ENCODE measurements at regions not wholly inside any gene's neighbourhood (a gene's known extent, or its start where the extent isn't known, plus 50 kb on each side); places are given as distances from the start of the nearest gene placed in this dataset.
A peak's percentile ranks its signal among the peaks of the same experiment; 100 is the strongest.
"Not testable (repeated sequence)": the region's sequence is repeated elsewhere in the genome, so short reads cannot be mapped to it uniquely, and the experiment has no call there.

- no peak for DNase-seq
Measured at GRCh38 chrX:25858273-25858880, 279.8 kb upstream of the MAGEB18 start.

- DNase-seq: no peak
Measured at GRCh38 chrX:25860322-25860721, 277.8 kb upstream of the MAGEB18 start.

- DNase-seq: no peak
Measured at GRCh38 chrX:25869761-25870160, 268.4 kb upstream of the MAGEB18 start.

GRCh38 chrX:25872786-25873185, 265.4 kb upstream of the MAGEB18 start:
- DNase-seq: no peak

GRCh38 chrX:25873196-25873595, 264.9 kb upstream of the MAGEB18 start:
- peak; percentile 14 for DNase-seq

- DNase-seq: no peak
Measured at GRCh38 chrX:25878806-25879205, 259.3 kb upstream of the MAGEB18 start.

- not testable (repeated sequence) for DNase-seq
Measured at GRCh38 chrX:25882503-25882902, 255.6 kb upstream of the MAGEB18 start.

- no peak for DNase-seq
Measured at GRCh38 chrX:25897758-25898157, 240.4 kb upstream of the MAGEB18 start.

GRCh38 chrX:25905728-25906127, 232.4 kb upstream of the MAGEB18 start:
- not testable (repeated sequence) for DNase-seq

- no peak for DNase-seq
Measured at GRCh38 chrX:25925946-25926345, 212.2 kb upstream of the MAGEB18 start.

- no peak for DNase-seq
Measured at GRCh38 chrX:25928316-25928715, 209.8 kb upstream of the MAGEB18 start.

- DNase-seq: no peak
Measured at GRCh38 chrX:25941087-25941486, 197.1 kb upstream of the MAGEB18 start.

GRCh38 chrX:25941559-25942250, 196.4 kb upstream of the MAGEB18 start:
- no peak for DNase-seq

- no peak for DNase-seq
Measured at GRCh38 chrX:25968920-25969319, 169.2 kb upstream of the MAGEB18 start.

- no peak for DNase-seq
Measured at GRCh38 chrX:25976683-25977310, 161.3 kb upstream of the MAGEB18 start.

GRCh38 chrX:25998687-25999086, 139.5 kb upstream of the MAGEB18 start:
- no peak for DNase-seq

GRCh38 chrX:26007462-26007861, 130.7 kb upstream of the MAGEB18 start:
- no peak for DNase-seq

- DNase-seq: no peak
Measured at GRCh38 chrX:26008042-26008441, 130.1 kb upstream of the MAGEB18 start.

GRCh38 chrX:26008691-26009090, 129.5 kb upstream of the MAGEB18 start:
- DNase-seq: no peak

GRCh38 chrX:26019386-26019785, 118.8 kb upstream of the MAGEB18 start:
- DNase-seq: no peak

- no peak for DNase-seq
Measured at GRCh38 chrX:26026179-26026578, 112.0 kb upstream of the MAGEB18 start.

- no peak for DNase-seq
Measured at GRCh38 chrX:26032111-26032912, 105.8 kb upstream of the MAGEB18 start.

- no peak for DNase-seq
Measured at GRCh38 chrX:26037367-26037766, 100.8 kb upstream of the MAGEB18 start.

- DNase-seq: no peak
Measured at GRCh38 chrX:26050099-26050498, 88.0 kb upstream of the MAGEB18 start.
